MCF 10A (cell line): ENCODE measurements at regions not wholly inside any gene's neighbourhood (a gene's known extent, or its start where the extent isn't known, plus 50 kb on each side); places are given as distances from the start of the nearest gene placed in this dataset.
"Not testable (repeated sequence)": the region's sequence is repeated elsewhere in the genome, so short reads cannot be mapped to it uniquely, and the experiment has no call there.

ENCODE experiments used
- BruUV-seq: library from RNA; stranded (reverse); fragments of 400-500 nt; replicated peaks from 2 replicates; lab custom pipeline; 2021; lab: Mats Ljungman, UMichigan
- CTCF ChIA-PET: fragments of 300-600 bp; sonication (Branson Sonifier 250); formaldehyde crosslinking; extraction: SDS; loops from one replicate; lab custom pipeline; 2021; ENCODE audit warnings: antibody characterized with exemption, inconsistent platforms; lab: Yijun Ruan, JAX
- POLR2A ChIA-PET: fragments of 300-600, 350-650 bp; sonication (Branson Sonifier 250); formaldehyde crosslinking; extraction: SDS; loops from one replicate; lab custom pipeline; 2020; ENCODE audit warnings: antibody characterized with exemption, inconsistent platforms; lab: Yijun Ruan, JAX
- DNase-seq: peaks from one replicate; pipeline ENCODE4 v3.0.0-alpha.2; 2018; ENCODE audit not compliant: unreplicated experiment
- H3K27ac Mint-ChIP-seq: one replicate; pipeline ENCODE4 v1.8.0; 2022; ENCODE audit warnings: mild to moderate bottlenecking, low read depth, mixed read lengths; ENCODE audit not compliant: unreplicated experiment
- H3K27me3 Mint-ChIP-seq: one replicate; pipeline ENCODE4 v1.8.0; 2022; ENCODE audit warnings: mixed read lengths; ENCODE audit not compliant: insufficient read depth, unreplicated experiment
- H3K36me3 Mint-ChIP-seq: one replicate; pipeline ENCODE4 v1.8.0; 2022; ENCODE audit warnings: mild to moderate bottlenecking, moderate library complexity, mixed read lengths; ENCODE audit not compliant: insufficient read depth, unreplicated experiment
- H3K4me1 Mint-ChIP-seq: one replicate; pipeline ENCODE4 v1.8.0; 2022; ENCODE audit warnings: mixed read lengths; ENCODE audit not compliant: insufficient read depth, unreplicated experiment
- H3K4me3 Mint-ChIP-seq: one replicate; pipeline ENCODE4 v1.8.0; 2022; ENCODE audit warnings: mild to moderate bottlenecking, moderate library complexity, mixed read lengths; ENCODE audit not compliant: unreplicated experiment
- H3K9me3 Mint-ChIP-seq: one replicate; pipeline ENCODE4 v1.8.0; 2022; ENCODE audit warnings: mixed read lengths; ENCODE audit not compliant: unreplicated experiment
- intact Hi-C: fragments of 100-400 bp; cut with micrococcal nuclease; formaldehyde crosslinking; loops from 2 replicates; pipeline ENCODE4 v1.14.1; 2022
- TF ChIP-seq, protein P1 (sequence below): fragments of 200-600 bp; IDR thresholded peaks from one replicate; pipeline ENCODE4 v1.8.0; 2022; ENCODE audit warnings: antibody characterized with exemption, mild to moderate bottlenecking; ENCODE audit not compliant: unreplicated experiment

DNA sequence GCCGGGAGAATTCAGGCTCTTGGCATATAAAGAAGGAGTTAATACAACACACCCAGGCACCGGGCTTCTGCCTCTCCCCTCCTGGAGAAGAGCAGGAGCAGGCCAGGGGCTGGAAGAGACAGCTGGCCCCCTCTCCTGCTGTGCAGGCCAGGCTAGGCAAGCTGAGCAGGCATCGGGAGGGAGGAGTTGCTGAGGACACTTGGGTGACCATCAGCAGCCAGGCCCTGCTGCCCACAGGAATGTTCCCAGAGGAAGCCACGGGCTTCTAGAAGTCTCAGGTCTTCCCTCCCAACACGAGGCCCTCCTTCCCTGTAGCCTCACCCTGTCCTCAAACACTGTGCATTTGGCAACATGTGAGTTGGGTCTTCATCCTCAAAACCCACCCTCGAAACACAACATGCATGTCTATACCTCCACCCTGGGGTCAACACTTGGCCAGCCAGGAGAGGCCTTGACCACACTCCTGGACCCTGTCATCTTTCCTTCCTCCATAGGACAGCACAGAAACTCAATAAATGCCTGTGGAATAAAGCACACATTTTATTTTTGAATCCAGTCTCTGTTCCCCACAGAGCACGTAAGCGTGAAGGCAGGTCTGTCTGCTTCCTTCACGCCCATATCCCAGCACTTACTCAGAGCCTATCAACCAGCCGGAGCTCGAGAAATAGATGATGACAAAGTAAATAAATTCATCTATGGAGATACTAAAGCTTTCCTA, 433.8 kb upstream of the ID2 start:
- no peak for DNase-seq
- intact Hi-C loops = no loop called here
- Mint-ChIP-seq H3K9me3 (peaks cover 17% of the 10 kb centered on the region), H3K4me1 (no peaks in the 10 kb centered on the region), H3K27me3 (no peaks in the 10 kb centered on the region), H3K27ac (no peak overlapping the region), H3K36me3 (no peaks in the 10 kb centered on the region), H3K4me3 (no peak overlapping the region)
- no TSS peak for BruUV-seq
- TF ChIP-seq, protein P1, sequence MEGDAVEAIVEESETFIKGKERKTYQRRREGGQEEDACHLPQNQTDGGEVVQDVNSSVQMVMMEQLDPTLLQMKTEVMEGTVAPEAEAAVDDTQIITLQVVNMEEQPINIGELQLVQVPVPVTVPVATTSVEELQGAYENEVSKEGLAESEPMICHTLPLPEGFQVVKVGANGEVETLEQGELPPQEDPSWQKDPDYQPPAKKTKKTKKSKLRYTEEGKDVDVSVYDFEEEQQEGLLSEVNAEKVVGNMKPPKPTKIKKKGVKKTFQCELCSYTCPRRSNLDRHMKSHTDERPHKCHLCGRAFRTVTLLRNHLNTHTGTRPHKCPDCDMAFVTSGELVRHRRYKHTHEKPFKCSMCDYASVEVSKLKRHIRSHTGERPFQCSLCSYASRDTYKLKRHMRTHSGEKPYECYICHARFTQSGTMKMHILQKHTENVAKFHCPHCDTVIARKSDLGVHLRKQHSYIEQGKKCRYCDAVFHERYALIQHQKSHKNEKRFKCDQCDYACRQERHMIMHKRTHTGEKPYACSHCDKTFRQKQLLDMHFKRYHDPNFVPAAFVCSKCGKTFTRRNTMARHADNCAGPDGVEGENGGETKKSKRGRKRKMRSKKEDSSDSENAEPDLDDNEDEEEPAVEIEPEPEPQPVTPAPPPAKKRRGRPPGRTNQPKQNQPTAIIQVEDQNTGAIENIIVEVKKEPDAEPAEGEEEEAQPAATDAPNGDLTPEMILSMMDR = no peak
- ChIA-PET POLR2A (no interaction called here), CTCF (no interaction called here)

DNA sequence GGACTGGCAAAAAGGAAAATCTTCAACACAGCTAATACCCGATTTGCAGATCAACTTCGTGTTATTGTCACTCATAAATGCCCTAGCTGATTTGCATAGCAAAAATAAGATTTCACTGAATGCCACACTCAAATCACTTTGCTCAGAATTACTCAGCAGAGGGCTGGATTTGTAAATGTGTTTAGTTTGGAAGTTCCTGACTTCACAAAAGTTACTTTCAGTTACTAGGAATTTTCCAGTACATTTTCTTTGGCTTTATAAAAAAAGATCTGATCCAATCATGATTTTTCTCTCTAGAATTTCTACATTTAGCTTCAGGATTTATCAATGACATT, 433.3 kb upstream of the ID2 start:
- POLR2A ChIA-PET = no interaction called here
- Mint-ChIP-seq H3K4me1 (no peaks in the 10 kb centered on the region), H3K27ac (no peak overlapping the region), H3K27me3 (no peaks in the 10 kb centered on the region), H3K4me3 (no peak overlapping the region), H3K36me3 (no peaks in the 10 kb centered on the region), H3K9me3 (peaks cover 17% of the 10 kb centered on the region)
- no peak for DNase-seq
- intact Hi-C loops = no loop called here
- CTCF ChIA-PET = no interaction called here
- TF ChIP-seq, protein P1 = no peak
- no TSS peak for BruUV-seq

DNA sequence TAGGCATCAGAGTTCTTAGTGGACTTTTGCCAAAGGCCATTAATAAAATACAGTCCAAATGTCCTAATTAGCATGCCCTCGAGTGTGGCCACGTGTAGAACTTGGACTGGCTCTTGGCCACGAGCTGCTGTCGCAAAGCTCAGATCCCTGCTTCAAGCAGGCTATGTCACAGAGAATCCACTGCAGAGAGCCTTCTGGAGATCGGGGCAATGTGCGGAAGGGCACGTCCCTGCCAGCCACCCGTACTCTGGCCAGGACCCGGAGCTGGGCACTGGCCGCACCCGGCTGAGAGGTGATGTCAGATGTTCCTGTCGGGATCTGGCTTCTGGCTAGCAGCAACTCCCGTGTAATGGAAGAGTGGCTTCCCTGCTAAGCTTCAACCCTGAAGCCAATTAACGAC, 432.7 kb upstream of the ID2 start:
- no TSS peak for BruUV-seq
- intact Hi-C loops = no loop called here
- POLR2A ChIA-PET = no interaction called here
- H3K27ac Mint-ChIP-seq = no peak overlapping the region
- TF ChIP-seq, protein P1 = no peak
- no peak for DNase-seq
- peaks cover 17% of the 10 kb centered on the region for H3K9me3 Mint-ChIP-seq
- CTCF ChIA-PET = no interaction called here
- H3K4me1 Mint-ChIP-seq = no peaks in the 10 kb centered on the region
- H3K36me3 Mint-ChIP-seq = no peaks in the 10 kb centered on the region
- no peak overlapping the region for H3K4me3 Mint-ChIP-seq
- H3K27me3 Mint-ChIP-seq = no peaks in the 10 kb centered on the region

DNA sequence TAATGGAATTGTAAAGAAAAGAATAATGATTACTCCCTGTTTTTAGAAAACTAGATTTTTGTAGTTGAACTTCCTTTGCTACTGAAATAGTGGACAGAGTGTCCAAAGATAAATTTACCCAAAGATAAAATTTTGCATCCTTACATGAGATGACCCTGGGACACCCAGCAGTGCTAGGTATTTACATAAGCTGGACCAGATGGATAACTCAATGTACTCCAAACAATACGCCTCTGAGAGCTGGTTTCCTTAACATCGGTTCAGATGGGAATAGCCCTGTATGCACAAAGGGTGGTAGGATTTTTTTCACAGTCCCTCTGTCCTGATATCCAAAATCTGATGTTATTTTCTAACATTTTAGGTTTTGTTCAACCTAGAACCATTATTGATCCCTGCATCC, 432.1 kb upstream of the ID2 start:
- intact Hi-C loops = no loop called here
- no peaks in the 10 kb centered on the region for H3K4me1 Mint-ChIP-seq
- POLR2A ChIA-PET = no interaction called here
- no peak overlapping the region for H3K4me3 Mint-ChIP-seq
- DNase-seq = no peak
- CTCF ChIA-PET = no interaction called here
- peaks cover 12% of the 10 kb centered on the region for H3K9me3 Mint-ChIP-seq
- H3K27ac Mint-ChIP-seq = no peak overlapping the region
- H3K36me3 Mint-ChIP-seq = no peaks in the 10 kb centered on the region
- TF ChIP-seq, protein P1 = no peak
- no peaks in the 10 kb centered on the region for H3K27me3 Mint-ChIP-seq
- BruUV-seq = no TSS peak

DNA sequence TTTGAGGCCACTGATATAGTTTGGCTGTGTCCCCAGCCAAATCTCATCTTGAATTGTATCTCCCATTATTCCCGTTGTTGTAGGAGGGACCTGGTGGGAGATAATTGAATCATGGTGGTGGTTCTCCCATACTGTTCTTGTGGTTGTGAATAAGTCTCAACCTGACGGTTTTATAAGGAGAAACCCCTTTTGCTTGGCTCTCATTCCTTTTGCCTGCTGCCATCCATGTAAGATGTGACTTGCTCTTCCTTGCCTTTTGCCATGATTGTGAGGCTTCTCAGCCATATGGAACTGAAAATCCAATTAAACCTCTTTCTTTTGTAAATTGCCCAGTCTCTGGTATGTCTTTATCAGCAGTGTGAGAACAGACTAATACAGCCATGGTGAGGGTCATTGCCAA, 431.6 kb upstream of the ID2 start:
- POLR2A ChIA-PET, CTCF ChIA-PET, H3K4me3 Mint-ChIP-seq, H3K9me3 Mint-ChIP-seq, DNase-seq, H3K4me1 Mint-ChIP-seq, BruUV-seq, H3K27ac Mint-ChIP-seq, intact Hi-C loops, H3K27me3 Mint-ChIP-seq, H3K36me3 Mint-ChIP-seq: not testable (repeated sequence)
